Upper lobe of left lung (tissue), 4 donors: ENCODE measurements at regions not wholly inside any gene's neighbourhood (a gene's known extent, or its start where the extent isn't known, plus 50 kb on each side); places are given as distances from the start of the nearest gene placed in this dataset.

Source experiments
- EP300 ChIP-seq, 4 donors: sonication (generic); formaldehyde crosslinking; IDR thresholded peaks; one replicate each; pipeline ENCODE4 v1.5.1; 2017; ENCODE audit warnings: antibody characterized with exemption in 4 of 4, control low read depth in 2 of 4
- POLR2AphosphoS5 ChIP-seq, 2 donors: sonication (generic); formaldehyde crosslinking; IDR thresholded peaks; one replicate each; pipeline ENCODE4 v1.5.1; 2017; ENCODE audit warnings: antibody characterized with exemption in 2 of 2
- TF ChIP-seq, protein P1 (sequence below), 6 experiments: fragments of 450-650 bp in 4 of 6; fragments of 200-600 bp in 2 of 6; sonication (generic) in 2 of 6; IDR thresholded peaks; one replicate each; pipeline ENCODE4 v1.5.1; 2016 to 2019; ENCODE audit warnings: antibody characterized with exemption in 6 of 6

DNA sequence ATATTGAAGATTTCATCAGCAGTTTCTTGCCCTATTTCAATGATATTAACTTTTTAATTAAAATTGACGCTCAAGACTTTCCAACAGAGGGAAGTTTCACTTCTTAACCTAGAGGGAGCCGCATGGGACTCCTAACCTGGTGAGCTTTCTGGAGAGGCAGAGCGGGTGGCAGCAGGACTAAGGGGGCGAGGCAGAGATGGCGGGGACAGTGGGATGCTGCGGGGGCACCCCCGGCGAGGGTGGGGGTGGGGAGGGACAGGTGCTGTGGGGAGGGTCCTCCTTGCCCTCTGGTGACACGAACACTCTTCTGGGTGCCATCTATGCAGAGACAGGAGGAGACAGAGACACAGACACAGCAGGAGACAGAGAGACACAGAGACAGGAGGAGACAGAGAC is 104.4 kb downstream of the ADRA2C start:
- TF ChIP-seq, protein P1, sequence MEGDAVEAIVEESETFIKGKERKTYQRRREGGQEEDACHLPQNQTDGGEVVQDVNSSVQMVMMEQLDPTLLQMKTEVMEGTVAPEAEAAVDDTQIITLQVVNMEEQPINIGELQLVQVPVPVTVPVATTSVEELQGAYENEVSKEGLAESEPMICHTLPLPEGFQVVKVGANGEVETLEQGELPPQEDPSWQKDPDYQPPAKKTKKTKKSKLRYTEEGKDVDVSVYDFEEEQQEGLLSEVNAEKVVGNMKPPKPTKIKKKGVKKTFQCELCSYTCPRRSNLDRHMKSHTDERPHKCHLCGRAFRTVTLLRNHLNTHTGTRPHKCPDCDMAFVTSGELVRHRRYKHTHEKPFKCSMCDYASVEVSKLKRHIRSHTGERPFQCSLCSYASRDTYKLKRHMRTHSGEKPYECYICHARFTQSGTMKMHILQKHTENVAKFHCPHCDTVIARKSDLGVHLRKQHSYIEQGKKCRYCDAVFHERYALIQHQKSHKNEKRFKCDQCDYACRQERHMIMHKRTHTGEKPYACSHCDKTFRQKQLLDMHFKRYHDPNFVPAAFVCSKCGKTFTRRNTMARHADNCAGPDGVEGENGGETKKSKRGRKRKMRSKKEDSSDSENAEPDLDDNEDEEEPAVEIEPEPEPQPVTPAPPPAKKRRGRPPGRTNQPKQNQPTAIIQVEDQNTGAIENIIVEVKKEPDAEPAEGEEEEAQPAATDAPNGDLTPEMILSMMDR (IDR thresholded peaks at IDR 0.05): no peak
- no peak for TF ChIP-seq POLR2AphosphoS5 (IDR thresholded peaks at IDR 0.05)
- no peak for TF ChIP-seq EP300 (IDR thresholded peaks at IDR 0.05)
